ENCODE measurements at regions not wholly inside any gene's neighbourhood (a gene's known extent, or its start where the extent isn't known, plus 50 kb on each side); places are given as distances from the start of the nearest gene placed in this dataset.

GRCh38 chr7:24401628-24402593 is 117.9 kb downstream of the NPY start:
- H3K36me3 ChIP-seq (ENCODE audit: control insufficient read depth, low read depth, low read length), result peaks cover 41% of the 10 kb centered on the region
- peak overlapping the region; percentile 80 for H3K27ac ChIP-seq (ENCODE audit: low read length)
- H3K4me3 ChIP-seq (ENCODE audit: low read length), result peak overlapping the region; percentile 72

DNA sequence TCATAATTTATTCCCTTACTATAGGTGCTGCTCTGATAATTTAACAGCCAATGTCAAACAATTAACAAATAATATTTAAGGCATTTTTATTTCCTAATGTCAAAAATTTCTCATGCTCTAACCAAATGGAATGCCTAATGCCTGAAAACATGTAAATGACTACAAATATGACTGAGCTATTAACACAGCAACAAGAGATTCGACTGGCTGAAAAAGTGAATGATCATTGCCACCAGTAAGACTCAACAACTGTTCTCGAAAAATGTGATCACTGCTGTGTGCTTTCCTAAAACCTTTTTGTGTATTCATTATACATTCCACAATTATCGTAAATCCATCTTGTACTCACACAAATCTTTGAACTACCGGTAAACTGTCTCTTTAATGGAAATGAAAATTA is 118.7 kb downstream of the NPY start:
- no peaks in the 10 kb centered on the region for H3K27me3 ChIP-seq (ENCODE audit: control insufficient read depth, insufficient read depth, low read length)
- H3K36me3 ChIP-seq (ENCODE audit: control insufficient read depth, low read depth, low read length), result peaks cover 48% of the 10 kb centered on the region
- peak overlapping the region; percentile 72 for H3K4me3 ChIP-seq (ENCODE audit: low read length)
- H3K4me1 ChIP-seq (ENCODE audit: control insufficient read depth, low read depth, low read length), result peaks cover 39% of the 10 kb centered on the region
- H3K27ac ChIP-seq (ENCODE audit: low read length), result peak overlapping the region; percentile 80
- peak overlapping the region; percentile 74 for H3K9ac ChIP-seq (ENCODE audit: low read length)
- no peaks in the 10 kb centered on the region for H3K9me3 ChIP-seq (ENCODE audit: control insufficient read depth, low read depth, low read length)

More at GRCh38 chr7:24401628-24402593, 117.9 kb downstream of the NPY start:
- Histone ChIP-seq H3K4me1 (ENCODE audit: control insufficient read depth, low read depth, low read length) (peaks cover 39% of the 10 kb centered on the region), H3K27me3 (ENCODE audit: control insufficient read depth, insufficient read depth, low read length) (no peaks in the 10 kb centered on the region), H3K9me3 (ENCODE audit: control insufficient read depth, low read depth, low read length) (no peaks in the 10 kb centered on the region), H3K9ac (ENCODE audit: low read length) (peak overlapping the region; percentile 74)

DNA sequence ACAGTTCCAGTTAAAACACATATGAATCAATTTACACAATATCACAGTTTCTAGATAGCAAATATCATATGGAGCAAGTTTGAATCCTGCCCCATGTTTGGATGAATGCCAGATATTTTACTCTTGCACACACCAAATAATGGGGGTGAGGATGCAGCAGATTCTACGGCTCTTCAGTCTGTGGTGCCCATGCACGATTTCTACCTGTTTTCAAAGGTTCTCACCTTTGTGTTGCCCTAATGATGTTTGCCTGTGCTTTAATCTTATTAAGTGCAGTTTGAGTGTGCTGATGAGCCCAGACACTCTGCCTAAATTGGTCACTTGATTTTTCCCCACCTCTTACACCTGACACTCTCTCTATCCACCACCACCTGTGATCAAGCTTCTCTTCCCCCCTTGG is 119.6 kb downstream of the NPY start:
- Histone ChIP-seq H3K4me1 (ENCODE audit: control insufficient read depth, low read depth, low read length) (peaks cover 39% of the 10 kb centered on the region), H3K4me3 (ENCODE audit: low read length) (peak overlapping the region; percentile 72), H3K9ac (ENCODE audit: low read length) (no peak overlapping the region), H3K27me3 (ENCODE audit: control insufficient read depth, insufficient read depth, low read length) (no peaks in the 10 kb centered on the region), H3K36me3 (ENCODE audit: control insufficient read depth, low read depth, low read length) (peaks cover 57% of the 10 kb centered on the region), H3K27ac (ENCODE audit: low read length) (no peak overlapping the region), H3K9me3 (ENCODE audit: control insufficient read depth, low read depth, low read length) (peaks cover 6% of the 10 kb centered on the region)

DNA sequence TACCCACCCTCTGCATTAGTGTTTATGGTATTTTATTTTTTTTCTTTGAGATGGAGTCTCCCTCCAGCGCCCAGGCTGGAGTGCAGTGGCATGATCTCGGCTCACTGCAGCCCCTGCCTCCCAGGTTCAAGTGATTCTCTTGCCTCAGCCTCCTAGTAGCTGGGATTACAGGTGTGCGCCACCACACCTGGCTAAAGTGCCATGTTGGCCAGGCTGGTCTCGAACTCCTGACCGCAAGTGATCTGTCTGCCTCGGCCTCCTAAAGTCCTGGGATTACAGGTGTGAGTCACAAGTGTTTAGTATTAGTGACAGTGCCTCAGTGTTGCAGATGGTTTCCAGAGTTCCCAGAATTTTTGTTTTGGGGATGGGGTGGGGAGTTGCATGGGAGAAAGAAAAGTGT is 120.3 kb downstream of the NPY start:
- Histone ChIP-seq H3K27me3 (ENCODE audit: control insufficient read depth, insufficient read depth, low read length) (no peaks in the 10 kb centered on the region), H3K4me1 (ENCODE audit: control insufficient read depth, low read depth, low read length) (peaks cover 39% of the 10 kb centered on the region)

GRCh38 chr7:24405002-24405401 is 121.0 kb downstream of the NPY start:
- Histone ChIP-seq H3K9ac (ENCODE audit: low read length) (no peak overlapping the region), H3K9me3 (ENCODE audit: control insufficient read depth, low read depth, low read length) (peaks cover 13% of the 10 kb centered on the region), H3K4me3 (ENCODE audit: low read length) (no peak overlapping the region), H3K4me1 (ENCODE audit: control insufficient read depth, low read depth, low read length) (peaks cover 39% of the 10 kb centered on the region), H3K27ac (ENCODE audit: low read length) (no peak overlapping the region), H3K36me3 (ENCODE audit: control insufficient read depth, low read depth, low read length) (peaks cover 57% of the 10 kb centered on the region), H3K27me3 (ENCODE audit: control insufficient read depth, insufficient read depth, low read length) (no peaks in the 10 kb centered on the region)

More for the DNA sequence above, 120.3 kb downstream of the NPY start:
- Histone ChIP-seq H3K36me3 (ENCODE audit: control insufficient read depth, low read depth, low read length) (peaks cover 57% of the 10 kb centered on the region), H3K9me3 (ENCODE audit: control insufficient read depth, low read depth, low read length) (peaks cover 12% of the 10 kb centered on the region), H3K9ac (ENCODE audit: low read length) (no peak overlapping the region), H3K4me3 (ENCODE audit: low read length) (no peak overlapping the region), H3K27ac (ENCODE audit: low read length) (no peak overlapping the region)

DNA sequence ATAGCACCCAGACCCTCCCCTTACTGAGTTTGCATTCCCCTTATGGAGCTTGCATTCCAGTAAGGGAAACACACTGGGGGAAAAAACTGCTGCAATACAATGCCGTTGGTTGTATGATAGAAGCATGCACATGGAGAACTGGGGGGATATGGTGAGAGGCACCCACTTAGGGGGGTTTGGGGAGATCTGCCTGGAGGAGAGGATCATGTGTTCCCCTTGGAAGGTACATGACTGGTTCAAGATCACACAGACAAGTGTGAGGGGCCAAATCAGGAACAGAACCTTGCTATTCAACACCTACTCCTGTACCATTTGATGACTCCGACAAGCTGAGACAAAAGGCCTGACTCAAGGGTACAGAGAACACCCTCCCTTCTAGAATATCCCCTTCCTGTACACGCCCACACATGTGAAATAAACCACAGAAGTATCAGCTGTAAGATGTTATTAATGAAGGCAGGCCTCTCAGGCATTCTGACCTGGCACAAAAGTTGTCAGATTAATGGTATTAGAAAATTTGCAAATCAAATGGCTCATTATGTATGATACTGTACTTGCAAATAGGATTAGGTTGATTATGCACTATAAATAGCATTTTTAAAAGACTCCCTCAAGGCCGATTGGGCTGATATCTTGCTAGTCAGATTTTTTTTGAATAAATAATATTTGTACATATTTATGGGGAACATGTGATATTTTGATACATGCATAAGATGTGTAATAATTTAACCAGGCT is 122.2 kb downstream of the NPY start:
- Histone ChIP-seq H3K27ac (ENCODE audit: low read length) (no peak overlapping the region), H3K4me1 (ENCODE audit: control insufficient read depth, low read depth, low read length) (peaks cover 39% of the 10 kb centered on the region), H3K9ac (ENCODE audit: low read length) (no peak overlapping the region), H3K4me3 (ENCODE audit: low read length) (no peak overlapping the region), H3K27me3 (ENCODE audit: control insufficient read depth, insufficient read depth, low read length) (no peaks in the 10 kb centered on the region), H3K36me3 (ENCODE audit: control insufficient read depth, low read depth, low read length) (peaks cover 57% of the 10 kb centered on the region), H3K9me3 (ENCODE audit: control insufficient read depth, low read depth, low read length) (peaks cover 13% of the 10 kb centered on the region)

DNA sequence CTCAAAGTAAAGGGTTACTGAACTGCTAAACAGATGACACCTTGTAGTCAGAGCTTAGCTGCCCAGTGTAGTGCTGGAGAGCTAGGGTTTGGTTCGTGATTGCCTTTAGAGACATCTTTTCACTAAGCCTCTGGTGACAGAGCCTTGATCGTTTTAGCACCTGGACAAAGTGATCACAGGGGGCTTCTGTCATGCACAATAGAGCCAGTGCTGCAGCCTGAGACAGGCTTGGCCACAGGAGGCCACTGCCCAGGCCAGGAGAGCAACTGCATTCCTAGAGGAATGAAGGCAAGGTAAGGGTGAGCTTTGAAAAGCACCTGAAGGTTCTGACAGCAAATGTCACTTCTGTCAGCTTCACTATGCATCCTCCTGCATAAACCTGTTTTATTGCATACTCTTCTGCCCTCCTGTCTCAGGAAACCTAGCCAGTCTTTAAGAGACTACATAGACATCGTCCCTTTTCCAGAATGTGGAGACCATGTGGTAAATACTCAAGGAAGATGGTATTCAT is 122.9 kb downstream of the NPY start:
- Histone ChIP-seq H3K9me3 (ENCODE audit: control insufficient read depth, low read depth, low read length) (peaks cover 13% of the 10 kb centered on the region), H3K27ac (ENCODE audit: low read length) (no peak overlapping the region), H3K36me3 (ENCODE audit: control insufficient read depth, low read depth, low read length) (peaks cover 56% of the 10 kb centered on the region), H3K4me1 (ENCODE audit: control insufficient read depth, low read depth, low read length) (peaks cover 38% of the 10 kb centered on the region), H3K4me3 (ENCODE audit: low read length) (no peak overlapping the region), H3K27me3 (ENCODE audit: control insufficient read depth, insufficient read depth, low read length) (no peaks in the 10 kb centered on the region), H3K9ac (ENCODE audit: low read length) (no peak overlapping the region)

- Histone ChIP-seq H3K9me3 (ENCODE audit: control insufficient read depth, low read depth, low read length) (peaks cover 19% of the 10 kb centered on the region), H3K27ac (ENCODE audit: low read length) (no peak overlapping the region), H3K4me1 (ENCODE audit: control insufficient read depth, low read depth, low read length) (peaks cover 27% of the 10 kb centered on the region), H3K4me3 (ENCODE audit: low read length) (no peak overlapping the region), H3K27me3 (ENCODE audit: control insufficient read depth, insufficient read depth, low read length) (no peaks in the 10 kb centered on the region), H3K36me3 (ENCODE audit: control insufficient read depth, low read depth, low read length) (peaks cover 45% of the 10 kb centered on the region), H3K9ac (ENCODE audit: low read length) (no peak overlapping the region)
Observed at GRCh38 chr7:24407965-24408364, 124.0 kb downstream of the NPY start.

DNA sequence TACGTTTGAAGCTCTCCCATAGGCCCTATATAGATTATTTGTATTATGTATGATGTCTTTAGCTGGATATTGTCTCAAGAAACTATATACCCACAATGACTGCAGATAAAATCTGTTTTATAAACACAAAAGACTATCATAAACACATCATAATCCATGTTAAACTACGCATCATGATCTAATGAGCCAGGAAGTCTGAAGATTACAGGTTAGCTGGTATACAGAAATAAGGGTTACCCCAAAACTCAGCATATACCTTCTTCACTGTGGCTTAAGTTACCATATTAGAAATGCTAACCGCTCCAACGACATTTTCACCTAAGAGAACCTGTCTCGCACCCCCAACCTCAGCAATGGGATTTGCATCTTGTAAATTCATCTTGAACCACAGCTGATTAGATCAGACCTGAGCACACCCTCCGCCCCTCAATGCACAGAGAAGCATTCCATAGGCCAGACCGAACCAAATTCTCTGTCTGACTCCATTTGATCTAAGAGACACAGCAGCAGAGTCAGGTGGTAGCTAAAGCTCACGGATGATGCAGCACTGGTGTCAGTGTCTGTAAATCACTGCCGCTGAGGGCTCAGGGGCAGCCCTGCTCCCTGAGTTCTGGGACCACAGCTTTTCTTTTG is 124.9 kb downstream of the NPY start:
- Histone ChIP-seq H3K9ac (ENCODE audit: low read length) (no peak overlapping the region), H3K27ac (ENCODE audit: low read length) (no peak overlapping the region), H3K9me3 (ENCODE audit: control insufficient read depth, low read depth, low read length) (peaks cover 22% of the 10 kb centered on the region), H3K27me3 (ENCODE audit: control insufficient read depth, insufficient read depth, low read length) (no peaks in the 10 kb centered on the region), H3K4me3 (ENCODE audit: low read length) (no peak overlapping the region), H3K36me3 (ENCODE audit: control insufficient read depth, low read depth, low read length) (peaks cover 35% of the 10 kb centered on the region), H3K4me1 (ENCODE audit: control insufficient read depth, low read depth, low read length) (peaks cover 17% of the 10 kb centered on the region)

GRCh38 chr7:24409431-24410024 is 125.5 kb downstream of the NPY start:
- Histone ChIP-seq H3K4me3 (ENCODE audit: low read length) (no peak overlapping the region), H3K27ac (ENCODE audit: low read length) (no peak overlapping the region), H3K9ac (ENCODE audit: low read length) (no peak overlapping the region), H3K9me3 (ENCODE audit: control insufficient read depth, low read depth, low read length) (peaks cover 25% of the 10 kb centered on the region), H3K27me3 (ENCODE audit: control insufficient read depth, insufficient read depth, low read length) (no peaks in the 10 kb centered on the region), H3K4me1 (ENCODE audit: control insufficient read depth, low read depth, low read length) (peaks cover 11% of the 10 kb centered on the region), H3K36me3 (ENCODE audit: control insufficient read depth, low read depth, low read length) (peaks cover 29% of the 10 kb centered on the region)

GRCh38 chr7:24411226-24411625 is 127.2 kb downstream of the NPY start:
- H3K27me3 ChIP-seq (ENCODE audit: control insufficient read depth, insufficient read depth, low read length), result no peaks in the 10 kb centered on the region
- H3K27ac ChIP-seq (ENCODE audit: low read length), result no peak overlapping the region
- H3K4me1 ChIP-seq (ENCODE audit: control insufficient read depth, low read depth, low read length), result peaks cover 3% of the 10 kb centered on the region
- H3K4me3 ChIP-seq (ENCODE audit: low read length), result no peak overlapping the region
- H3K36me3 ChIP-seq (ENCODE audit: control insufficient read depth, low read depth, low read length), result peaks cover 18% of the 10 kb centered on the region
- H3K9ac ChIP-seq (ENCODE audit: low read length), result no peak overlapping the region
- H3K9me3 ChIP-seq (ENCODE audit: control insufficient read depth, low read depth, low read length), result peaks cover 27% of the 10 kb centered on the region
